Dermis microvascular lymphatic vessel endothelial cell (primary cell): ENCODE measurements at regions not wholly inside any gene's neighbourhood (a gene's known extent, or its start where the extent isn't known, plus 50 kb on each side); places are given as distances from the start of the nearest gene placed in this dataset.

Source experiments
- DNase-seq, 2 donors: peaks; one replicate each; pipeline versions ENCODE4 v3.0.0 to v3.0.0-alpha.2; 2010; ENCODE audit warnings: low read depth in 2 of 2

DNA sequence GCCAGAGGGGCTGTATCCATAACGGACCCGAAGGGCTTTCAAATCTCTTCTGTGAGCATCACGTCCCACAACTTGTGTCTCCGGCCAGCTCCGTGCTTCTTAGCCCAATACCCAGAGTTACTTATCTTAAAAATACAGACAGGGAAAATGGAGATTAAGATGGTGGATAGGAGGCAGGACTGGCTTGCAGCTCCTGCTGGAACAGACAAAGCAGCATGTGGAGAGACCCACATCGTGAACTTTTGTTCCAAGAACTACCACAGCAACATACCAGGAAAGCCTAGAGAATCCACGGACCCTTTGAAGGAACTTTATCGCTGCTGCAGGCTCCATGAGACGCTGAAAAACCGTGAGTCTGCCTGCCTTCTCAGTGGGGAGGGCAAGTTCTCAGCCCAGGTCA is 113.7 kb downstream of the RNASET2 start:
- no peak for DNase-seq

- DNase-seq: no peak
Measured at GRCh38 chr6:166841216-166841615, 115.1 kb downstream of the RNASET2 start.

GRCh38 chr6:166839569-166839968 is 116.8 kb downstream of the RNASET2 start:
- DNase-seq: no peak

- no peak for DNase-seq
Measured at GRCh38 chr6:166838987-166839386, 117.4 kb downstream of the RNASET2 start.

DNA sequence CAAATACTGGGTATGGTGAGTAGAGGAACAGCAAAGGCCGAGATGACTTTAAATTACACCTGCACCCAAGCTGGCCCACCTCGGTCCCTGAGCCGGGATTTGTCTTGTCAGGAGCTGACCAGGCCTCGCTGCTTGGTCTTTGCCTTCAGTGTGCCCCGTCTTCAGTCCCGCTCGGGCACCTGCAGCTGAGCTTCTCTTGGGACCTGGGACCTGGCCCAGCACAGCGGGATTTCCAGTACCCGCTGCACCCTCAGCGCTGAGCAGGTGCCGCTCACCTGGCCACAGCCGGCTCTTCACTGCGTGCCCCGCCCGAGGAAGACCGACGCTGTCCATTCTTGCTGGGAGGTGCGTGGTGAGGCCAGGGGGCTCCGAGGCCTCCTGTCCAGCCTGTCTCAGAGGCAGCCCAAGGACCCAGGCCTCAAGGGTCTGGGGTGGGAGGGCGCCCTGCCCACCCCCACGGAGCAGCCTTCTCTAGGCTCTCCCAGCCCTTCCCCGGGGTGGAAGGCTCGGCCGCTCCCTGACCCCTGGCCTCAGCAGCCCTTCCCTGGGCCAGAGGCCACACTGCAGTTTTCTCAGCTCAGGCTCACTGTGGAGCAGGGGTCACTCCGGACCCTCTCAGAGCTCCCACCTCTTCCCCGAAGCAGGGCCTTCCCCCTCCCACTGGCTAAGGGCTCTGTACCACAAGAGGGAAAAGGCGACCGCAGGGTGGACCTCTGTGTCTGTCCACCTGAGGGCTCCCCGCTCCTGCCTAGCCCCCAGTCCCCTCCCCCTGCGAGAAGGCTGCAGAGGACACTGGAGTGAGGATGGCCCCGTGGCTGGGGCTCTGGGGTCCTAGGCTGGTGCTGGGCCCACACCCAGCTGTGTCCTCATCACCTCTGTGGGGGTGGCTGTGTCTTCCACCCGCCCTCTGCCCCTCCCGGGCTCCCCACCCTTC is 119.3 kb downstream of the RNASET2 start:
- DNase-seq: no peak

DNA sequence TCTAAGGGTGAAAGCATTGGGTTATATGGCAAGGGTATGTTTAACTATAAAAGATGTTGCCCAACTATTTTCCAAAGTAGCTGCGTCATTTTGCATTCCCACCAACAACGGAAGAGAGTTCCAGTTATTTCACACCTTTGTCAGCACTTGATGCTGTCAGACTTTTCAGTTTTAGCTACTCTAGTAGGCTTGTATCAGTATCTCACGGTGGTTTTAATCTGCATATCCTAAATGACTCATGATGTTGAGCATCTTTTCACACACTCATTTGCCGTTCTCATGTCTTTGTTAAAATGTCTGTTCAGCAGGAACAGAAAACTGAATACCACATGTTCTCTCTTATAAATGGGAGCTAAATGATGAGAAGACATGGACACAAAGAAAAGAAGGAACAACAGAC is 122.3 kb downstream of the RNASET2 start:
- no peak for DNase-seq

DNA sequence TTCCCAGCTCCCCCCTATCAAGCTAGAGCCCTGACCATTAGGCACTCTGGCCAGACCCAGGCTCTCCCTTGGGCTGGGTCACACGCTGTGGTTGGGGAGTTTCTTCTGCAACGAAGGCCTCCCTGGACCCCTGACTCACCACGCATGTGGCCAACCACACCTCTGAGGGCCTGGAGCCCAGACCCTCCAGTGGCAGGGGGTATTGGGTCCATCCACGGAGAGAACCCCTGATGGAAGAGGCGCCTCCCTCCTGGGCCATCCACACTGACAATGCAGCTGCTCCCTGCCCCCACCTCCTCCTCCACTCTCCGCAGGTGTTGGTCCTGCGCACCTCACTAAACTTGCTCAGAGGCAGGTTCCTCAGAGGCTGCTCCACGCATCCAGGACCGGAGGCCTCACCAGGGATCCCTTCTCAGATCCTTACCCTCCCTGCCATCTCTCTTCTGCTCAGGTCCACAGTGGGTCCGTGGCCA is 125.4 kb downstream of the RNASET2 start:
- DNase-seq: no peak

DNA sequence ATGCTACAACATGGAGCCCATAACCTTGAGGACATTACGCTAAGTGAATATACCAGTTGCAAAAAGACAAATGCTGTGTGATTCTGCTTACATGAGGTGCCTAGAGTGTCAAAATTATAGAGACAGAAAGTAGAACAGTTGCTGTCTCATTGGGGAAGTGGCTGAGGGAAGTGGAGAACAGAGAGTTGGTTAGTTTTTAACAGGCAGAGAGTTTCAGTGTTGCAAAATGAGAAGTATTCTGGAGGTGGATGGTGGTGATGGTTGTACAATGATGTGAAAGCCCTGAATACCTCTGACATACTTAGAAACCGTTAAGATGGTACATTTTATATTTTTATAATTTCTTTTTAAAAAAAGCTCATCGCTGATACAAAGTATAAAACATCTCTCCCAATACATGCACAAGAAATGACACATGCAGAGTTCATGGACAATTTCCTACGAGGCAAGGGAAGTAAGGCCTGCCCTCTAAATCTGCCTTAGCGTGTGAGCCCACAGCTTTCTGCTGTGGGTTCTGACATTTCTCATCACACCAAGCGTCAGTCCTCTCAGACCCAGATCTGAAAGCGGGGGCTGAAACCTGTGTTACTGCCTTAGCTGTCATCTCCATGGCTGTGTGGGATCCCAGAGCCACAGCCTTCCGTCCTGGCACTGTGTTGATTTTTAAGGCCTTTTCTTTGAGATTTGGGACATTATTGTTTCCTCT is 126.0 kb downstream of the RNASET2 start:
- DNase-seq: no peak

- no peak for DNase-seq
Measured at GRCh38 chr6:166826264-166826663, 130.1 kb downstream of the RNASET2 start.

GRCh38 chr6:166825553-166826145 is 130.7 kb downstream of the RNASET2 start:
- peak in 1 of 2 donors; percentile 5 for DNase-seq

GRCh38 chr6:166824880-166825250 is 131.5 kb downstream of the RNASET2 start:
- DNase-seq: no peak

GRCh38 chr6:166824146-166824879 is 132.0 kb downstream of the RNASET2 start:
- no peak for DNase-seq

DNA sequence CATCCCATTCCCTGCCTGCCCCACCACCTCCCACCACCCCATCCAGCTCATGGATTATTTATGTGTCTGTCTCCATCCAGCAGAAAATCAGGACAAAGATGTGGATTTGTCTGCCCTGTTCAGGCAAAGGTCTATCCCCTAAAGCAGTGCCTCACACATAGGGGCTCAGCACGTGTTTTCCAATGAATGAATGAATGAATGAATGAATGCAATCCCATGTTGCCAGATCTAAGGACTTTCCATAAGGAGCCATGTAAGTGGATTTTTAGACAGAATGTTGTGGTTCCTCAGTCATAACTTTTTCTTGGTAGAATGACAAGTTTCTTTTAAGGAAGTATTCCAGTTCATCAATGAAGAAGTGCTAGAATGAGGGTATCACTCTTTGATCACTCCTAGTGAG is 133.7 kb downstream of the RNASET2 start:
- no peak for DNase-seq

DNA sequence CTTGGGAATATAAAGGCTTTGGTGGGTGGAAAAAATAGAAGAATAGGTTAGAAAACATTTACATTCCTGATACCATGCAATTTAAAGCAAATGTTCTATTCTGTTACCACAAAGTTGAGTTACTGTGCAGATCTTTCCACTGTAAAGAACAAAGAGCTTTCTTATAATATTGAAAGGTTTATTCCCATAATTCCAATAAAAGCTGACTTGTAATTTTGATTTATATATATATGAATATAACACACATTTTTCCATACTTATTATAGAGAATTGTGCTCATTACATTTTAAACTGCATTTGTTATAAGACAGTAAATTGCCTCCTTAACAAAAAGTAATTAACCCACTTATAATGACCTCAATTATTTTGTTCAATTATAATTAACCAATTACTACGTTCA is 135.9 kb downstream of the RNASET2 start:
- no peak for DNase-seq

DNA sequence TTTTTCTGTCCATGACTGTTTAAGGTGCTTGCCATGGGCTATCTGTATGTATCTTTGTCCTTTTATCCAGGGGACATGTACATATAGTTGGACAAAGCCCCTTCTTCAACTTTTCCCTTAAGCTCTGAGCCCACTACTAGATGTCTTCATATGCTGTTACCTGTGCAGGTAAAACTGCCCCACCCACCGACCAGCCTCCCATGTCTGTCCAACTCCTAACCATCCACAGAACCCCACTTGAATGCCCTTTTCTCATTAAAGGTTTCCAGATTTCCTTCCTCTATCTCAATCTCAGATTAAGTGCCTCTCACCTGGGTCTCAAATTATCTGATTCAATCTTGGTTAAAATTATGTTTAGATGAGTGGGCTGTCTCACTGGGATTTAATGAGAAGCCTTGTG is 136.3 kb downstream of the RNASET2 start:
- no peak for DNase-seq

DNA sequence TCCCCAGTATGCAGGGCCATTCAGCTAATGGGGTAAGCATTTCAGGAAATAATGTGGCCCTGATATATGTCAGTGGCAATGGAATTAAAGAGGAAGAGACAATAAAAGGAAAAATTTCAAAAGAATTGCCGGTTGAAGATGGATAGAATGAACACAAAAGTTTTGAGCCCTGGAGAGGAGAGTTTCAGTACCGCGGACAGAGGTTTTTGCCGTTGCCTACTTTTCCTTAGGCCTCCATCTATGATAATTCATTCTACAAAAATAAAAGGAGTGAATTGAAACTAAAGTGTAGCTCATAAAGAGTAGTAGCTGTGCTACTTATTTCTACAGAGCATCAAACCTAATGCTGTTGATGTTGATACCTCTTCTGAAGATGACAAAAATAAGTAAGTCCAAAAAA is 140.7 kb downstream of the RNASET2 start:
- DNase-seq: peak in 1 of 2 donors; percentile 8

GRCh38 chr6:166814390-166814789 is 142.0 kb downstream of the RNASET2 start:
- DNase-seq: no peak

DNA sequence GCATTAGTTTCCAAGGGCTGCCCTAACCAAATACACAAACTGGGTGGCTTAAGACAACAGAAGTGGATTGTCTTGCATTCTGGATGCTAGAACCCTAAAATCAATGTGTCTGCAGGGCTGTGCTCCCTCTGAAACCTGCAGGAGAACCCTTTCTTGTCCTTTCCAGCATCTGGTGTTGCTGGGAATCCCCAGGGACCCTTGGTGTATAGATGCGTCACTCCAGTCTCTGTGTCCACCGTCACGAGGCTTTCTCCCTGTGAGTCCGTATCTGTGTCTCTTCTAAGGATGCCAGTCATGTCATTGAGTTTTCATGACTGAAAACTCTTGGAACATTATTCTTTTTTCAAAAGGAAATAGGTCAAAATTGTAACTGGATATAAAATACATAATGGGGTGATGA is 142.9 kb downstream of the RNASET2 start:
- no peak for DNase-seq

DNA sequence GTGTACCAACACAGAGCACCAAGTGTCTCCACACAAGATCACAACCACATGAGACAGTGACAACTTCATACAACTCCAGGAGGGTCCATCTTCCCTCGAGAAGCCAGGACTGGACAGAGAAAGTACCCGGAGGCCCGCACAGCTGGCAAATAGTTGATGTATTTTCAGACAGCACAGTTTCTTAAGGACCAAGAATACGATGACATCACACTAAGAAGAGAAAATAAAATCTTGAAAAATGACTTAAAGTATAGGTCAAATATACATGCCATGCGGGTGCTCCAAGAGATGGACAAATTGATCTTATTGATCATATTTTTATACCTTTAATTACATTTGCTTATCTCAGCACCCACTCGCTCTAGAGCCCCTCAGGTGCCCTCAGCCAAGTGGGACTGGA is 145.5 kb downstream of the RNASET2 start:
- no peak for DNase-seq

GRCh38 chr6:166809721-166810120 is 146.6 kb downstream of the RNASET2 start:
- DNase-seq: no peak

DNA sequence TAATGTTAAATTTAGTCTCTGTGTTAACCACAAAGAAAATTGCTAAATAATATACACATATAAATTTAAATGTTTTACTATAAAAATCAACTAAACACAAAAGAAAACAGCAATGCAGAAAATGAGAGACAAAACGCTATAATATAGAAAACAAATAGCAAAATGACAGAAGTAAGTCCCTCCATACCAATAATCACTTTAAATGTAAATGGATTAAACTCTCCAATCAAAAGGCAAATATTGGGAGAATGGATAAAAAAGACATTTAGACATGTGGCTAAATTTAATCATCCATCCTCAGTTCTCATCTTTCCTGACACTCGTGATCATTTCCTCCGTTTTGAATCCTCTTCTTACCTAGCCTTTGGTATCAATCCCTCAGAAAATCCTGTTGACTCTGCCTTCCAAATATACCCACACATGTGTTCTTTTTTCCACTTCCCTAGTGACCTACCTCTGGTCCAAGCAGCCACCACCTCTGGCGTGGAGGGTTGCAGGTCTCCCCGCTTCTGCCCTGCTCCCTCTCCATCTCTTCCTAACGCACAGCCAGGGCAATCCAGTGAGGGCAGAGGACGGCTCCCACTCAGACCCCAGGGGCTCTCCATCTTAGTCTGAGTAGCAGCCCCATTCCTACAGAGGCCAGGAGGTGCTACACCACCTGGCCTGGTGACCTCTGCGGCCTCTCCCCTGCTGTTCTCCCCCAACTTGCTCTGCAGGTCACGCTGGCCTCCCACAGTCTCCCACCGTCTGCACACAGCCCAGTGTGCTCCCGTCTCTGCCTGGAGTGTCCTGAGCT is 149.2 kb downstream of the RNASET2 start:
- DNase-seq: no peak
